ENCODE measurements at regions not wholly inside any gene's neighbourhood (a gene's known extent, or its start where the extent isn't known, plus 50 kb on each side); places are given as distances from the start of the nearest gene placed in this dataset.

DNA sequence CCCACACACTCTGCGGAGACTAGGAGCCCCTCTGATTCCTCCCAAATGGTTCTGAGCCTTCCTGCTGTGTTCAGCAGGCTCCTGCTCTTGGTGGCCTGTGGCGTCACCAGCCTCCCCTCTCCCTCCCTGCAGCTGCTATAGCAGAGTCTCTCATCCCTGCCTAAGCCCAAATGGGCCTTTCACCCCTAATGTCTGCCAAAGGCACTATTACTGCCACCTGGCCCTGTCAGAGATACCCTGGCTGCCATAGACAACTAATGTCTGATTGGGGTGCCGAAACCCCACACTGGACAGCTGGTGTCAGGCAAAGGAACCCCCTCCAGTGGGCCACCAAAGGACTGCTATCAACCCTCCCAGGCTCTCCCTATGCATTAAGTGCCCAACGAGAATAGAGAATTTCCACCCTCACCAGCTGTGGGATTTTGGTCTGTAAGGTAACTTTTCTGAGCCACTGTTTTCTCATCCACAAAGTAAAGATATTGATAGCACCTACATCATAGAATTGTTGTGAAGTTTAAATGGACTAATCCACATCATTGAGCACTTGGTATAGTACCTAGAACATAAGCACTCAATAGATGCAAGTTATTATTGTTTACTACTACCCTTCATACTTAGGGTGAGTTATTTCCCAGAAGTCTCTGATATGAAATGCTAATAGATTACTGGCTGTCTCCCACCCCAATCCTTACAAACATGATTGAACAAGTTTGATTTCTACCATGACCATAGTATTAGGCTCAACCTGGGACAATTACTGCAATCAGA lies 421.3 kb downstream of the MID1IP1 start:
- H3K9me3 Mint-ChIP-seq: no peaks in the 10 kb centered on the region
- no peak overlapping the region for H3K4me3 Mint-ChIP-seq
- H3K4me1 Mint-ChIP-seq (ENCODE audit: low read depth): no peaks in the 10 kb centered on the region
- no peaks in the 10 kb centered on the region for H3K27me3 Mint-ChIP-seq (ENCODE audit: insufficient read depth)
- no peak overlapping the region for H3K27ac Mint-ChIP-seq
- DNase-seq (ENCODE audit: low spot score): no peak
- peaks cover 2% of the 10 kb centered on the region for H3K36me3 Mint-ChIP-seq (ENCODE audit: low read depth)
- intact Hi-C loops (cut with micrococcal nuclease): no loop called here

GRCh38 chrX:39226251-39226650 lies 425.0 kb downstream of the MID1IP1 start:
- no peaks in the 10 kb centered on the region for H3K27me3 Mint-ChIP-seq (ENCODE audit: insufficient read depth)
- intact Hi-C loops (cut with micrococcal nuclease): no loop called here
- no peaks in the 10 kb centered on the region for H3K4me1 Mint-ChIP-seq (ENCODE audit: low read depth)
- H3K4me3 Mint-ChIP-seq: no peak overlapping the region
- no peak overlapping the region for H3K27ac Mint-ChIP-seq
- no peak for DNase-seq (ENCODE audit: low spot score)
- H3K9me3 Mint-ChIP-seq: no peaks in the 10 kb centered on the region
- peaks cover 2% of the 10 kb centered on the region for H3K36me3 Mint-ChIP-seq (ENCODE audit: low read depth)

DNA sequence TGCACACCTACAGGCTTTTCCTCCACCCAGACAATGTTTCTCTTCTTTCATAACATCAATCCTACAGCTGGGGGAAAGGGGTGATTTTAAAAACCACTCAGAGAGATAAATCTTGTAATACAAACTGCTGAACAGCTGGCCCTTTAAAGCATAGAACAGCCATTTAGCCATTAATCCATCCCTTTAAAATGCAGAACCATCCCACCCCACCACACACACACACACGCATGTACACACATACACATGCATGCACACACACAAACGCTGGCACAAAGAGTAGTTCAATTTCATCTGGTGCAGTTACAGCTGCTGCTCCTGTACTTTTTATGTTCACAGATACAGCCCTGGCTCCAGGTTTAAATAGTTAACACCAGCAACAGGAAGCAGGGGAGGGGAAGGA lies 426.1 kb downstream of the MID1IP1 start:
- H3K4me3 Mint-ChIP-seq: no peak overlapping the region

GRCh38 chrX:39238006-39238405 lies 436.7 kb downstream of the MID1IP1 start:
- Mint-ChIP-seq H3K4me3 (no peak overlapping the region), H3K27ac (no peak overlapping the region)

More for the DNA sequence above, 426.1 kb downstream of the MID1IP1 start:
- intact Hi-C loops (cut with micrococcal nuclease): no loop called here
- Mint-ChIP-seq H3K4me1 (ENCODE audit: low read depth) (no peaks in the 10 kb centered on the region), H3K36me3 (ENCODE audit: low read depth) (peaks cover 2% of the 10 kb centered on the region), H3K27me3 (ENCODE audit: insufficient read depth) (no peaks in the 10 kb centered on the region), H3K9me3 (no peaks in the 10 kb centered on the region), H3K27ac (no peak overlapping the region)
- no peak for DNase-seq (ENCODE audit: low spot score)

DNA sequence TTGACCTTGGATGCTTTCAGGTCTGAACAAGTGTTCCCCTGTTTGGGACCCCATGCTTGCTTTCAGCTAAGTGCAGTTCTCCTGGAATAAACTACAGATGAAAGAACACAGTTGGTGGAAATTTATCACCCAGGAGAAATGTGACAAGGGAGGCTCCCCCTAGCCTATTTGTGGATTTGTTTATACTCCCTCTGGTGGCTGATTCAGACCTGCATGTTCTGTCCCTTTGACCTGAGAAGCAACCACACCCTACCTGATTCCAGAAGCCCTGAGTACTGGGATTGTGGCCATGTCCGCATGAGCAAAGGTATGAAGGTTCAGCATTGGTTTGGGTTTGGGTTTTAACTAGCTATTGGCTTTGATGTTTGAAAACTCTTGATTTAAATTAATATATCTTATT lies 440.9 kb downstream of the MID1IP1 start:
- intact Hi-C loops (cut with micrococcal nuclease): loop anchor here (2.0 to 5.0 kb wide), 3 partner anchors 45 to 490 kb away; no protein-coding TSS in a partner anchor
- no peak overlapping the region for H3K4me3 Mint-ChIP-seq
- no peaks in the 10 kb centered on the region for H3K9me3 Mint-ChIP-seq
- H3K27ac Mint-ChIP-seq: no peak overlapping the region
- DNase-seq (ENCODE audit: low spot score): no peak
- no peaks in the 10 kb centered on the region for H3K36me3 Mint-ChIP-seq (ENCODE audit: low read depth)
- H3K4me1 Mint-ChIP-seq (ENCODE audit: low read depth): peaks cover 26% of the 10 kb centered on the region
- no peaks in the 10 kb centered on the region for H3K27me3 Mint-ChIP-seq (ENCODE audit: insufficient read depth)

More at GRCh38 chrX:39238006-39238405, 436.7 kb downstream of the MID1IP1 start:
- H3K27me3 Mint-ChIP-seq (ENCODE audit: insufficient read depth): no peaks in the 10 kb centered on the region
- no peak for DNase-seq (ENCODE audit: low spot score)
- H3K36me3 Mint-ChIP-seq (ENCODE audit: low read depth): no peaks in the 10 kb centered on the region
- peaks cover 26% of the 10 kb centered on the region for H3K4me1 Mint-ChIP-seq (ENCODE audit: low read depth)
- peaks cover 4% of the 10 kb centered on the region for H3K9me3 Mint-ChIP-seq
- intact Hi-C loops (cut with micrococcal nuclease): no loop called here

DNA sequence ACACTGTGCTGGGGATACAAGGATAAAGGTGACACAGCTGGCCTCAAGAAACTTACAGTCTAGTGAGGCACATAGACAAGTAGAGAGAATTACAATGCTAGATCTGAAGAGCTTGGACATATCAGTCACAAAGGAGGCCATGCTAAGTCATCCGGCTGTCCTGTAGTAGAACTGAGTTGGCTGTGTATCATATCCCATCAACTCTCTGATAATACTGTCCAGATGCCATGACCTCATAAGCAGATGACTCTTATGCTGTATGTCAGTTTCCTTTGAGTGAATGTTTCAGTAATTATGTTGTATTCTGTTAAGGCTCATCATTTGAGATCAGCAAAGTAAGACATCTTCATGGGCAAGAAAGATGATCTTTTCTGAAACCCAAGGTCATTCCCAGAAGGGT lies 442.9 kb downstream of the MID1IP1 start:
- peaks cover 18% of the 10 kb centered on the region for H3K4me1 Mint-ChIP-seq (ENCODE audit: low read depth)
- H3K27me3 Mint-ChIP-seq (ENCODE audit: insufficient read depth): no peaks in the 10 kb centered on the region
- H3K9me3 Mint-ChIP-seq: no peaks in the 10 kb centered on the region
- H3K36me3 Mint-ChIP-seq (ENCODE audit: low read depth): no peaks in the 10 kb centered on the region
- DNase-seq (ENCODE audit: low spot score): no peak
- intact Hi-C loops (cut with micrococcal nuclease): loop anchor here (2.0 to 5.0 kb wide), 3 partner anchors 33 to 492 kb away; no protein-coding TSS in a partner anchor
- H3K27ac Mint-ChIP-seq: no peak overlapping the region
- no peak overlapping the region for H3K4me3 Mint-ChIP-seq

GRCh38 chrX:39245024-39245423 lies 443.8 kb downstream of the MID1IP1 start:
- intact Hi-C loops (cut with micrococcal nuclease): loop anchor here (2.0 kb wide), 1 partner anchor 34 kb away; no protein-coding TSS in a partner anchor
- Mint-ChIP-seq H3K9me3 (no peaks in the 10 kb centered on the region), H3K36me3 (ENCODE audit: low read depth) (no peaks in the 10 kb centered on the region), H3K4me3 (no peak overlapping the region), H3K27ac (no peak overlapping the region), H3K27me3 (ENCODE audit: insufficient read depth) (no peaks in the 10 kb centered on the region), H3K4me1 (ENCODE audit: low read depth) (peaks cover 19% of the 10 kb centered on the region)
- DNase-seq (ENCODE audit: low spot score): no peak

DNA sequence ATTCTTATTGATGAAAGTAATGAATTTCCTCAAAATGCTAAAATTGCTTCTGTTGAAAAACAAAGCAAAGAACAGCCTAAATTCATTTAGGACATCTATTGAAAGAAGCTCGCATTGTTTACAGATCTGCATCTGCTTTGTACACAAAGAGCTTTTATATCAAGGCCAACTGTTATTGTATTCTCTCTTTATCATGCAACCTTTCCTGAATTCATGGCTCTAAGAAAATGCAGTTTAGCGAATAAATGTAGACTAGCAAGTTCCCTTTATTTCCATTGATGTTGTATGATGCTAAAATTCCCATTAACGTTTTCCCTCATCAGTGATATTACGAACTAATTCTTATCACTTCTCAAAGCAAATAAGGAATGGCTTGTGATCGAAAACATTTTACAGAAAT lies 446.3 kb downstream of the MID1IP1 start:
- DNase-seq (ENCODE audit: low spot score): no peak
- H3K27me3 Mint-ChIP-seq (ENCODE audit: insufficient read depth): no peaks in the 10 kb centered on the region
- intact Hi-C loops (cut with micrococcal nuclease): no loop called here
- H3K36me3 Mint-ChIP-seq (ENCODE audit: low read depth): peaks cover 4% of the 10 kb centered on the region
- no peaks in the 10 kb centered on the region for H3K9me3 Mint-ChIP-seq
- no peak overlapping the region for H3K27ac Mint-ChIP-seq
- peaks cover 31% of the 10 kb centered on the region for H3K4me1 Mint-ChIP-seq (ENCODE audit: low read depth)
- no peak overlapping the region for H3K4me3 Mint-ChIP-seq

- no peak for DNase-seq (ENCODE audit: low spot score)
- no peak overlapping the region for H3K4me3 Mint-ChIP-seq
- intact Hi-C loops (cut with micrococcal nuclease): no loop called here
- no peaks in the 10 kb centered on the region for H3K9me3 Mint-ChIP-seq
- H3K36me3 Mint-ChIP-seq (ENCODE audit: low read depth): peaks cover 7% of the 10 kb centered on the region
- peaks cover 35% of the 10 kb centered on the region for H3K4me1 Mint-ChIP-seq (ENCODE audit: low read depth)
- no peak overlapping the region for H3K27ac Mint-ChIP-seq
- H3K27me3 Mint-ChIP-seq (ENCODE audit: insufficient read depth): no peaks in the 10 kb centered on the region
Observed at GRCh38 chrX:39248330-39248729, 447.1 kb downstream of the MID1IP1 start.

GRCh38 chrX:39249999-39250398 lies 448.7 kb downstream of the MID1IP1 start:
- intact Hi-C loops (cut with micrococcal nuclease): no loop called here
- H3K4me3 Mint-ChIP-seq: no peak overlapping the region
- peaks cover 45% of the 10 kb centered on the region for H3K4me1 Mint-ChIP-seq (ENCODE audit: low read depth)
- peaks cover 3% of the 10 kb centered on the region for H3K9me3 Mint-ChIP-seq
- H3K27ac Mint-ChIP-seq: no peak overlapping the region
- H3K36me3 Mint-ChIP-seq (ENCODE audit: low read depth): peaks cover 7% of the 10 kb centered on the region
- H3K27me3 Mint-ChIP-seq (ENCODE audit: insufficient read depth): no peaks in the 10 kb centered on the region
- DNase-seq (ENCODE audit: low spot score): no peak

DNA sequence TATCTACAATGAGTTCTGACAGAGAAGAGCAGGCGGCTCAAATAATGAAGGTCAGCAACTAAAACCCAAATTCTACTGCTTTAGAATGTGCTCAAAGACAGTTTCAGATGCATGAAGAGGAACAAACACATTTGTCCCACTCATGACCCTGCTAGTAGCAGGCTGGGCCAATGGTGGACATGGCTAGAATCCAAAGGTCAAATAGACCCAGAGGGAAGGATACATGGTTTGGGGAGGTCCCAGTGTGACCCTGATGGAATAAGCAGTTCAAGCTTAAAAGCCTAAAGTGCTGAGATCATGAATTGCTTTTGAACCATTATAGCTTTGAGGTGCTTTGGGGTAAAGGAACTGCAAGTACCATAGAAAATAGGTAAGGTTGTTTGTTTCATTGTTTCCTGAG lies 450.7 kb downstream of the MID1IP1 start:
- Mint-ChIP-seq H3K36me3 (ENCODE audit: low read depth) (peaks cover 7% of the 10 kb centered on the region), H3K4me3 (no peak overlapping the region), H3K27me3 (ENCODE audit: insufficient read depth) (no peaks in the 10 kb centered on the region), H3K4me1 (ENCODE audit: low read depth) (peaks cover 45% of the 10 kb centered on the region), H3K27ac (no peak overlapping the region), H3K9me3 (peaks cover 3% of the 10 kb centered on the region)
- DNase-seq (ENCODE audit: low spot score): no peak
- intact Hi-C loops (cut with micrococcal nuclease): no loop called here

GRCh38 chrX:39253551-39253950 lies 452.3 kb downstream of the MID1IP1 start:
- no peak for DNase-seq (ENCODE audit: low spot score)
- peaks cover 7% of the 10 kb centered on the region for H3K36me3 Mint-ChIP-seq (ENCODE audit: low read depth)
- H3K4me3 Mint-ChIP-seq: no peak overlapping the region
- H3K4me1 Mint-ChIP-seq (ENCODE audit: low read depth): peaks cover 41% of the 10 kb centered on the region
- no peaks in the 10 kb centered on the region for H3K27me3 Mint-ChIP-seq (ENCODE audit: insufficient read depth)
- peaks cover 3% of the 10 kb centered on the region for H3K9me3 Mint-ChIP-seq
- H3K27ac Mint-ChIP-seq: no peak overlapping the region
- intact Hi-C loops (cut with micrococcal nuclease): no loop called here

GRCh38 chrX:39258331-39258730 lies 457.1 kb downstream of the MID1IP1 start:
- peaks cover 3% of the 10 kb centered on the region for H3K36me3 Mint-ChIP-seq (ENCODE audit: low read depth)

More at GRCh38 chrX:39258331-39258730, 457.1 kb downstream of the MID1IP1 start:
- Mint-ChIP-seq H3K4me1 (ENCODE audit: low read depth) (peaks cover 34% of the 10 kb centered on the region), H3K27me3 (ENCODE audit: insufficient read depth) (no peaks in the 10 kb centered on the region), H3K9me3 (peaks cover 3% of the 10 kb centered on the region), H3K27ac (no peak overlapping the region), H3K4me3 (no peak overlapping the region)
- no peak for DNase-seq (ENCODE audit: low spot score)
- intact Hi-C loops (cut with micrococcal nuclease): no loop called here
